Lung microvascular endothelial cell (primary cell): ENCODE measurements at regions not wholly inside any gene's neighbourhood (a gene's known extent, or its start where the extent isn't known, plus 50 kb on each side); places are given as distances from the start of the nearest gene placed in this dataset.
"Not testable (repeated sequence)": the region's sequence is repeated elsewhere in the genome, so short reads cannot be mapped to it uniquely, and the experiment has no call there.

Experiments used
- DNase-seq, 2 donors: peaks; one replicate each; pipeline versions ENCODE4 v3.0.0 to v3.0.0-alpha.2; 2010; ENCODE audit warnings: low read depth in 2 of 2

DNA sequence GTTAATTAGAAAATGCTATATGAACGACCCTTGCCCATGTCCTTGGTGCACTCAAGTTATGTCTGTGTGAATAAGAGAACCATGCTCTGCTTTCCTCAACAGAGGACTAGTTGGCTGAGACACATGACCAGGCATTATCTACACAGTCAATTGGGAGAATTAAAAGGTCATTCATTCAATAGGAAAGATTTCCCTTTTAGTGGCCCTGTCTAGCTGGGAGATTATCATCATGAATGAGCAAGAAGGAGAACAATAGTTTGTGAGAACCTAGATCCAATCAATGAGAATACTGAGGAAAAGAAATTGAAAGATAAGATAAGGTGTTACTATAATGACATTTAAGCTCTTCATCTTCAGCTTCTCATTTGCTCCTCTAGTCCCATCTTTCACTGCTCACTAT is 1033.4 kb upstream of the LCORL start:
- no peak for DNase-seq

- no peak for DNase-seq
Observed at GRCh38 chr4:19051831-19052230, 1030.3 kb upstream of the LCORL start.

DNA sequence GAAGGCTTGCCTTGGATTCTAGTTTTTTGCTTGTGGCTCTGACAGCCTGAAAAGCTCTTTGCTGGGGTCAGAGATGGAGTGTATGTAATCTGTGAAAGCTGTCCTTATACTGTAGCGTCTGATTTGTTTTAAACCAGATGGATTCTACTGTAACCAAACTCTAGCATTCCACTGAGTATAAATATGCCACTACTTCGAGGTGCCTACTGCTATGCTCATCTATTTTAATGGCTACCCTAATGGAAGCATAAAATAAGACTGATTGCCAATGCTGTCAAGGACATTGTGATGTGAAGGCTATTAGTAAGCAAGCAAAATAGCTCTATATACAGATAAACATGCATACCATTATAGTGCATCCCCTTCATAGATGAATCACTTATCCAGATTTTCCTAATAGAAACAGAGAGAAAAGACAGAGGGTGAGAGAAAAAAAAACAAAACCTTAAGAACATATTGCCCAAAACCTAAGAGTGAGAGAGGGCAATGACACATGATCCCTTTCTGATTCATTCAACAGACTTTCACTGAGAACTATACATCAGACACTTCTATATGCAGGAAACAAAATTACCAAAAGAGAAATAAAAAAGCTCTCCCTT is 1025.8 kb upstream of the LCORL start:
- no peak for DNase-seq

- DNase-seq = no peak
Observed at GRCh38 chr4:19039816-19040215, 1018.3 kb upstream of the LCORL start.

DNA sequence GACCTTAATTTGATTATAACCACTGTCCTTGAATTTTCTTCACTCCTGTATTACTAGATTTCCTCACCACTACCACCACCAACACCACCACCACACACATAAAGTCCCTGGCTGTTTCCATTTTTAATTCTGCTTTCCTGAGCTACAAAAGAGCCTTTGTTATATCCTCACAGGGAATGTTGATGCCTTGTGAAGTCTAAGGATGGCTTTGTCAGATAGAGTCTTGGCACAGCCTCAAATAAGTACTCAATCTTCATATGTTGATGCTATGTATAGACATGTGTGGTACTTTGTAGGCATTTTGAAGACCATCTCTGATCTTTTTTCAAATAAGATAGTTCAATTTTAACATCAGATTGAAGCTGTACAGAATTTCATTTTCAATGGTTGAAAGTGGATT is 1016.7 kb upstream of the LCORL start:
- DNase-seq = no peak

- DNase-seq = no peak
Observed at GRCh38 chr4:19033816-19034733, 1012.5 kb upstream of the LCORL start.

- no peak for DNase-seq
Observed at GRCh38 chr4:19030536-19030935, 1009.0 kb upstream of the LCORL start.

DNA sequence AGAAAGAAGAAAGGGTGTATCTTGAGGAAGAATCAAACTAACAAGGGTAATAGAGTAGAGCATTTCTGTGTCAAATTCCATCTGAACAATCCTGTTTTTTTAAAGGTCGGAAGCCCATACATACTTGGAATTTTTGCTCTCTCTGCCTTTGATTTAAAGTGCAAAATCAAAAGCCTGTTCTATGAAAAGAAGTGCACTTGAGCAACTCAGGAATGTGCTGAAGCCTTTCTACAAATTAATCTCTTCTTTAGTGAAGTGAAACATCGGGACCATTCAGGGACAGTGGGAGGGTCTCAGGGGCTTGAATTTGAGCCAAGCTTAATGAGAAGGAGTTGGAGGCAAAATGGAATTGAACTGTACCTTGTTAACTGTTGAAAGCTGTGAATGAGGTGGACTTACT is 1008.5 kb upstream of the LCORL start:
- no peak for DNase-seq

DNA sequence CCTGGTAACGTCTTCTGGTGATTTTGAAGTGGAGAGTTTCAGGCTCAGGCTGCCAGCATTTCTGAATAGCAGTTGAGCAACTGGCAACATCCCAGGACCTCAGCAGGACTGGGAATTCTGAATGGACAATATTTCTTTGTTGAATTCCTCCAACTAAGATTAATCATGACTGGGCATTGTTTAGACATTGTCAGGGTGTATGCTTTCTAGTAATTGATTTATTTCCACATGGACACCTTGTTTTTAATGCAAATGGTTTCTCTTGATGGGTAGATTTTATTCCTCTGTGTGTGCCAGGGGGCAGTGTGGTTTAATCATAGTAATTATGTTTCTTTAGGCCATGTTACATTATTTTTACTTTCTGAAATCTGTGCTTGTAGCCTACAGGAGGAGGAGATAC is 1004.7 kb upstream of the LCORL start:
- DNase-seq = no peak

DNA sequence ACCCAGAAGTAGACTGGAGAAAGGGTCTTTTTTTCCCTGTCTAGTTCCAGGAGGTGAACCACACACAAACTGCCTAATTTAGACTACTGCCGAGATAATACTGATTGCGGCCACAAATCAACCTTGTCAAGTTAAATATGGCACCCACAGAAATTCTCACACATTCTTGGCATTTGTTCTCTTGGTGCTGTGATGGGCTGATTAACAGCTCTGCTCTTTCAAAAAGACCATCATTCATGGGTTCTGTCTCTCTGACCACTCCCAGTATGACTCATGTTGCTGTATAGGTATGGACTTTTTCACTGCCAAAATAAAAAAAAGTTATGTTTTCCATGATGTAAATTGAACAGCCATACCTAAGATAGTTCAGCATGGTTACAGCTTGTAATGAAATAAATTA is 1003.5 kb upstream of the LCORL start:
- no peak for DNase-seq

DNA sequence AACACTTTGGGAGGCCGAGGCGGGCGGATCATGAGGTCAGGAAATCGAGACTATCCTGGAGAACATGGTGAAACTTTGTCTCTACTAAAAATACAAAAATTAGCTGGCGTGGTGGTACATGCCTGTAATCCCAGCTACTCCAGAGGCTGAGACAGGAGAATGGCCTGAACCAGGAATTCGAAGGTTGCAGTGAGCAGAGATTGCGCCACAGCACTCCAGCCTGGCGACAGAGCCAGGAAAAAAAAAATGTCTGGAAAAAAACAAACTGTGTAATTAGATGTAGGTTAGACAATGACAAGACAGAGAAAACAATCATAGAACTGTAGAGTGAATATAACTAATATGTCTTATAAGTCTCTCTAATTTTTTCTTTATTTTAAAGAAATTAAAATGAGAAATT is 1002.5 kb upstream of the LCORL start:
- no peak for DNase-seq

DNA sequence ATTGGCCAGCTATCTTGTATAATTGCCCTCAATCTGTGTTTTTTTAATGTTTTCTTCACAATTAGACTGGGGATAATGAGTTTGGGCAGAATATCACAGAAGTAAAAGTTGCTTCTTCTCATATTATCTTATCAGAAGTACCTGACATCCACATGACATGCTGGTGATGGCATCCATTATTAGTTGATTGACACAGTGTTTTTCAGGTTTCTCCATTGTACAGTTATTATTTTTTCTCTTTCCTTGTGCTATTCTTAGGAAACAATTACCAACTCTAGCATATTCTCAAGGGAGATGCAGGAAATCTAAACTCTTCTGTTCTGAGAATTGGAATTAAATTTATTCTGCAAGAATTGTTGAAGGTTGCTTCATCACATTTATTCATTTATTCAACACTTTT is 1000.1 kb upstream of the LCORL start:
- no peak for DNase-seq

- not testable (repeated sequence) for DNase-seq
Observed at GRCh38 chr4:19016550-19016949, 995.0 kb upstream of the LCORL start.

- no peak for DNase-seq
Observed at GRCh38 chr4:19014594-19014993, 993.0 kb upstream of the LCORL start.

DNA sequence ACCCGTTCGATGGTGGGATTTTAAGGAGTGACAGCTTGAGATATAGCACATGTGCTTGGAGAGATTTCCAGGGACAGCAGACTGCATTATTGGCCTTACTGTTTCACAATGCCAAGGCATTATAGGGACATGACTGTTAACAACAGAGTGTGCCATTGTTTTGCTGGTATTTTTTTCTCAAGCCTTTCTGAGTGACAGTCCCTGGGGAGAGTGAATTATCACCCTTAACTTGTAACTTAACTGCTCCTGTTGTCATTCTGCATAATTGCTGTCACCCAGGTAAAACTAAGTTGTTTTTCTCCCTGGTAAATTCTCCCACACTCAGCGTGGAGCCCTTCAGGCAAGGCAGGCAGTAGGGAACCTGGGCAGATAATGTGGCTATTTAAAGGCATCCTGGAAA is 989.2 kb upstream of the LCORL start:
- no peak for DNase-seq

GRCh38 chr4:19009881-19010280 is 988.3 kb upstream of the LCORL start:
- DNase-seq = no peak

DNA sequence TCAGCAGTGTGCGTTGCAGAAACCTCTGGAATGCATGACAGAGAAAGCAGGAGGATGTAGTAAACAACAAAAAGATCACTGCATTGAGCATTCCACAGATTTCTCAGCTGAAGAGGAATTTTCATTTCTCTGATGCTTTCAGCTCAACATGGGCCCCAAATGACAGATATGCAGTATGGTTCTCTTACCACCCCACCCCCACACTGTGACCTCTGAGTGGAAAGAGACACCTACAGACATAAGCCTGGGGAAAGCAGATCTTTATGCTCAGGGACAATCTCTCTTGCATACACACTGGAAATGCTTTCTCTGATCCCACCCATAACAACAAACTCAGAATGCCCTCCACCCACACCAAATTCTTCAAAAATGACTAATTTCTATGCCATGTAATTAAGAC is 983.7 kb upstream of the LCORL start:
- no peak for DNase-seq

GRCh38 chr4:19002170-19002569 is 980.6 kb upstream of the LCORL start:
- no peak for DNase-seq

DNA sequence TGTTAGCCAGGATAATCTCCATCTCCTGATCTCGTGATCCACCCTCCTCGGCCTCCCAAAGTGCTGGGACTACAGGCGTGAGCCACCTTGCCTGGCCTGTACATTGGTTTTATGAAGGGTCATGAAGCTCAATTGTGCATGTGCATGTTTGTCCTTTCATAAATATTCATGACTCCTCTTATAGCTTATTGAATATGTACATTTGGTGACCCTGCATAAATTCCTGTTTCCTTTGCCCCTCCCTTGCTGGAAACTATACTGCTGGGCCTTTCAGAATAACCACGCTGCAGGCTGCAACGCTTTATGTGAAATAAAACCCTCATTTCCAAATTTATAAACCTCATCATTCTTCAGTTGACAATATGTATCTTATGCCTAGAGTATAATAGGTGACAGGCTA is 978.0 kb upstream of the LCORL start:
- DNase-seq = no peak

DNA sequence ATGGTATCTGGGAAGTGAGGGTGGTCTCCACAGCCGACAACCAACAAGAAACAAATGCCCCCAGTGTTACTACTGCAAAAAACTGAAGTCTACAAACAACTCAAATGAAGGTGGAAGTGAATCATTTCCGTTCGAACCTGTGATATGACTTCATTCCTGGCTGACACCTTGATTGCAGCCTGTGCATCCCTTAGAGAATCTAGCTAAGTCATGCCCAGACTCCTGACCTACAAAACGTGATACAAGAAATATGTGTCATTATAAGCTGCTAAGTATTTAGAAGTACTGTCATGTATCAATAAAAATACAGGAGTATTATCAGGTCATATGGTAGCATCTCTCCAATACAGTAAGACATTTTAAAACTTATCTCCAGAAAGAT is 959.7 kb upstream of the LCORL start:
- no peak for DNase-seq

DNA sequence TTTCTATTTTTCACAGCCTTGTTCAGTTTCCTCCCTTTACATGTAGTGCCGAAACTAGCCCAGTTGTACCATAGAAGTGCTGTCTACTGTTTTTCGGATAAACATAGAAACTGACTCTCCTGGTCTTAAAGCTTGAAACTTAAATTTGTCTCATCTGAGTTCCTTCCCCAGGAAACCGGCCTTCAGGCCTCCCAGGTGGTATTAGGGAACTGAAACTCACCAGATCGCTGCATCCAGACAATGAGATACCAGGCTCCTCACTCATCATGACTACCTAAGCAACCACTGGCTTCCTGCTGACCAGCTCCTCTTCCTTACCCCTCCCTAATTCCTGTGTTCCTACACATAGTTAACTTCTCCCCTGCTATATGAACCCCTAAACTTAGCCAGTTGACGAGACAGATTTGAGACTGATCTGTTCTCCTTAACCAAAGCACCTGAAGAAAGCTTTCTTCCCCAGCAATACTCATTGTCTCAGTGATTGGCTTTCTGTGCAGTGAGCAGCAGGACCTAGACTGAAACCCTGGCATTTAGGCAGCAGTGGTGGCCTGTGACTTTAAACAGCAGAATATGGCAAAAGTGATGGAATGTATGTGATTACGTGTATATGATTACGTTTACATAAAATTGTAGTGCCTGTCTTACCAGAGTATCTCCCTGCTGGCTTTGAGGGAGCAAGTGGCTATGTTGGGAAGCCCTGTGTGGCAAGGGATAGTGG is 959.1 kb upstream of the LCORL start:
- no peak for DNase-seq

DNA sequence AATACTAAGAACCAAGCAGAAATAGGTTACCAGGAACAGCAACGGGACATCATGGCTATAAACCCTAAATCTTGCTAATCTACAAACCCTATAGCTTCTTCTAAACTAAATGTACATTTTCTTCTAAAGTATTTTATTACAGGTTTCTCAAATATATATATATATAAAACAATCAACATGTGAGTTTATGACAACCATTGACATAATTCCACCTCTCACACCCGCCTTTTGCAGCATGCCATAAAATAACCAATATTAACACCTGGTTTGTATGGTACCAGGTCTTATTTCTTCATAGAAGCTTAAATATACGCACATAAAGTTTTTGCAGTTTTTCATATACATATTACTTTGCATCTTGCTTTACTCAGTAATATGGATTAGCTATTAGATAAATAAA is 955.3 kb upstream of the LCORL start:
- DNase-seq = no peak
